Fibroblast of mammary gland (primary cell): ENCODE measurements at regions not wholly inside any gene's neighbourhood (a gene's known extent, or its start where the extent isn't known, plus 50 kb on each side); places are given as distances from the start of the nearest gene placed in this dataset.

Experiments used
- DNase-seq: peaks from one replicate; pipeline ENCODE4 v3.0.0-alpha.2; 2010; ENCODE audit warnings: low read depth
- H3K4me3 ChIP-seq: 2 replicates; pipeline ENCODE4 v1.5.1; 2011; ENCODE audit warnings: low read depth, mild to moderate bottlenecking, low read length, moderate library complexity; ENCODE audit not compliant: control insufficient read depth
- CTCF ChIP-seq: conservative IDR thresholded peaks from 2 replicates; pipeline ENCODE4 v1.5.1; 2011; ENCODE audit warnings: low read depth, low read length, inconsistent platforms; ENCODE audit not compliant: control insufficient read depth, insufficient read depth

- peak; percentile 50 for DNase-seq
- H3K4me3 ChIP-seq: no peak overlapping the region
- TF ChIP-seq CTCF: no peak
These were observed 1403.6 kb downstream of the SUCLG1 start for GRCh38 chr2:83055376-83056010.

GRCh38 chr2:83054751-83055150 lies 1404.3 kb downstream of the SUCLG1 start:
- H3K4me3 ChIP-seq: no peak overlapping the region
- DNase-seq: no peak
- TF ChIP-seq CTCF: no peak

GRCh38 chr2:83051538-83052170 lies 1407.4 kb downstream of the SUCLG1 start:
- H3K4me3 ChIP-seq: no peak overlapping the region
- no peak for DNase-seq
- no peak for TF ChIP-seq CTCF

GRCh38 chr2:83042053-83042452 lies 1417.0 kb downstream of the SUCLG1 start:
- DNase-seq: no peak
- TF ChIP-seq CTCF: no peak
- H3K4me3 ChIP-seq: no peak overlapping the region

GRCh38 chr2:83022631-83023210 lies 1436.4 kb downstream of the SUCLG1 start:
- no peak overlapping the region for H3K4me3 ChIP-seq
- TF ChIP-seq CTCF: no peak
- no peak for DNase-seq

GRCh38 chr2:83017366-83018090 lies 1441.6 kb downstream of the SUCLG1 start:
- no peak overlapping the region for H3K4me3 ChIP-seq
- TF ChIP-seq CTCF: no peak
- no peak for DNase-seq
